Stomach (tissue), 8 donors: ENCODE measurements at regions not wholly inside any gene's neighbourhood (a gene's known extent, or its start where the extent isn't known, plus 50 kb on each side); places are given as distances from the start of the nearest gene placed in this dataset.

Experiments
- DNase-seq, 2 donors: peaks; one replicate each; pipeline versions ENCODE4 v3.0.0 to v3.0.0-alpha.2; 2013 to 2019
- H3K27ac ChIP-seq, 5 donors: fragments of 200-600 bp in 4 of 5; sonication (generic) in 4 of 5; one replicate each; pipeline ENCODE4 v1.5.1; 2013 to 2019; ENCODE audit warnings: mild to moderate bottlenecking in 1 of 5, moderate library complexity in 1 of 5
- H3K27me3 ChIP-seq, 3 donors: fragments of 200-600 bp; sonication (generic); one replicate each; pipeline ENCODE4 v1.5.1; 2017 to 2019; ENCODE audit warnings: mixed run types in 1 of 3
- H3K36me3 ChIP-seq, 4 donors: fragments of 200-600 bp; sonication (generic); 1 replicate in 3 of 4; 2 replicates in 1 of 4; pipeline ENCODE4 v1.5.1; 2016 to 2019
- H3K4me1 ChIP-seq, 4 donors: fragments of 200-600 bp; sonication (generic); one replicate each; pipeline ENCODE4 v1.5.1; 2016 to 2019
- H3K4me3 ChIP-seq, 4 donors: fragments of 200-600 bp; sonication (generic) in 3 of 4; one replicate each; pipeline ENCODE4 v1.5.1; 2016 to 2019; ENCODE audit warnings: mild to moderate bottlenecking in 1 of 4
- H3K9me3 ChIP-seq, 4 donors: fragments of 200-600 bp; sonication (generic); one replicate each; pipeline ENCODE4 v1.5.1; 2016 to 2019
- EP300 ChIP-seq: sonication (generic); formaldehyde crosslinking; IDR thresholded peaks from one replicate; pipeline ENCODE4 v1.6.1; 2017; ENCODE audit warnings: antibody characterized with exemption
- POLR2A ChIP-seq, 4 donors: fragments of 450-650 bp; IDR thresholded peaks; one replicate each; pipeline ENCODE4 v1.6.1; 2016; ENCODE audit warnings: antibody characterized with exemption in 4 of 4, control low read depth in 2 of 4, mild to moderate bottlenecking in 1 of 4, moderate library complexity in 1 of 4
- POLR2AphosphoS5 ChIP-seq, 3 donors: sonication (generic); formaldehyde crosslinking; IDR thresholded peaks; one replicate each; pipeline ENCODE4 v1.6.1; 2016; ENCODE audit warnings: antibody characterized with exemption in 3 of 3
- WGBS, 5 donors: extraction: QIAGEN DNeasy Blood & Tissue Kit in 3 of 5; methylation state at CpG; one replicate each; pipeline versions ENCODE4 v1.1.5 to v1.1.7; 2013 to 2018; 5-methylcytosine and 5-hydroxymethylcytosine counted together
- intact Hi-C: fragments of 100-400 bp; cut with DNase I; formaldehyde crosslinking; loops from one replicate; pipeline ENCODE4 v1.15.1; 2023; ENCODE audit warnings: low total_unique reads
- TF ChIP-seq, protein P1 (sequence below), 7 experiments: fragments of 450-650 bp in 4 of 7; fragments of 200-600 bp in 3 of 7; sonication (generic) in 3 of 7; IDR thresholded peaks; one replicate each; pipeline ENCODE4 v1.5.1; 2016 to 2019; ENCODE audit warnings: antibody characterized with exemption in 7 of 7, control low read depth in 2 of 7, mild to moderate bottlenecking in 1 of 7
- donor health status: healthy with polysubstance abuse.
- donor health status: Bipolar disorder and iron deficiency.
- donor health status: healthy.

DNA sequence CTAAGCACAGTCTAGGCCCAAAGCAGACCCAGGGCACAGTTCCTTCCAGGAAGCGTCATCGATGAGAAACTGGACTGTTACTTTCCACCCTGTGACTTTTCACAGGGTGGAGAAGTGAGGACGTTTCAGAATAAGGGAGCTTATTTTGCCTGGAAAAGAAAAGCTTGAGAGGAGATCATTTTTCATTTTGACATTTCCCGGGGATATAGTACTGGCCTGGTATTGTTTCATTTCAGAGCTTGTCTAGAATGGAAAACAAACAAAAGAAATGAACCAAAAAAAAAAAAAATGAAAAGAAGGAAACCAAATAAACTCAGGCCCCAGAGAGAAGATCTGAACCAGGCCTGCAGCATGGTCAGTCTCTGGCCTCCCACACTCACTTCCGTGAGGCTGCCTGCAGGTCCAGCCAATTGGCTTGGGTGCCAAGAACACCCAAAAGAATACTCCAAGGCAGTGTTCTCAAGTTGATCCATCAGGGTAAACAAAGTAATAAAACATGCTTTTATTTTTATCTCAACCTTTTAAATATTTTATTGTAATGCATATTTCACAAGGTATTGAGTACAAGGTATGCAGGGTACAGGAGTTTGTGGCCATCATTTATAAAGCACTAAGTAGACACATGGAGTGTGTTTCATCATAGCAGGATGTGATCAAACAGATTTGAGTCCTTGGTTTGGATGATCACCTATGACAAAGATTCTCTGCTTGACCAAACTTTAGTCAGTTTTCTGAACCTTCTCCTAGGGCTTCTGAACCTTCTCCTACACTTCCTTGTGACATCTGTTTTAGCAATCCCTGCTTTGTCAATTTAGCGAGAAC, 176.9 kb upstream of the GGTLC1 start:
- Histone ChIP-seq H3K4me1 (peaks cover 0 to 5% (median 2%) of the 10 kb centered on the region in 4 donors), H3K36me3 (no peaks in the 10 kb centered on the region), H3K27me3 (no peaks in the 10 kb centered on the region), H3K27ac (no peak overlapping the region), H3K9me3 (no peaks in the 10 kb centered on the region), H3K4me3 (no peak overlapping the region)
- intact Hi-C loops, result no loop called here
- no peak for DNase-seq
- 42 to 51% (median 46%) methylated on average over 6 of the region's 6 CpGs for WGBS, 5 donors
- TF ChIP-seq EP300 (no peak), POLR2A (IDR thresholded peaks at IDR 0.05) (no peak), POLR2AphosphoS5 (IDR thresholded peaks at IDR 0.05) (no peak)
- TF ChIP-seq, protein P1, sequence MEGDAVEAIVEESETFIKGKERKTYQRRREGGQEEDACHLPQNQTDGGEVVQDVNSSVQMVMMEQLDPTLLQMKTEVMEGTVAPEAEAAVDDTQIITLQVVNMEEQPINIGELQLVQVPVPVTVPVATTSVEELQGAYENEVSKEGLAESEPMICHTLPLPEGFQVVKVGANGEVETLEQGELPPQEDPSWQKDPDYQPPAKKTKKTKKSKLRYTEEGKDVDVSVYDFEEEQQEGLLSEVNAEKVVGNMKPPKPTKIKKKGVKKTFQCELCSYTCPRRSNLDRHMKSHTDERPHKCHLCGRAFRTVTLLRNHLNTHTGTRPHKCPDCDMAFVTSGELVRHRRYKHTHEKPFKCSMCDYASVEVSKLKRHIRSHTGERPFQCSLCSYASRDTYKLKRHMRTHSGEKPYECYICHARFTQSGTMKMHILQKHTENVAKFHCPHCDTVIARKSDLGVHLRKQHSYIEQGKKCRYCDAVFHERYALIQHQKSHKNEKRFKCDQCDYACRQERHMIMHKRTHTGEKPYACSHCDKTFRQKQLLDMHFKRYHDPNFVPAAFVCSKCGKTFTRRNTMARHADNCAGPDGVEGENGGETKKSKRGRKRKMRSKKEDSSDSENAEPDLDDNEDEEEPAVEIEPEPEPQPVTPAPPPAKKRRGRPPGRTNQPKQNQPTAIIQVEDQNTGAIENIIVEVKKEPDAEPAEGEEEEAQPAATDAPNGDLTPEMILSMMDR (IDR thresholded peaks at IDR 0.05), result no peak

DNA sequence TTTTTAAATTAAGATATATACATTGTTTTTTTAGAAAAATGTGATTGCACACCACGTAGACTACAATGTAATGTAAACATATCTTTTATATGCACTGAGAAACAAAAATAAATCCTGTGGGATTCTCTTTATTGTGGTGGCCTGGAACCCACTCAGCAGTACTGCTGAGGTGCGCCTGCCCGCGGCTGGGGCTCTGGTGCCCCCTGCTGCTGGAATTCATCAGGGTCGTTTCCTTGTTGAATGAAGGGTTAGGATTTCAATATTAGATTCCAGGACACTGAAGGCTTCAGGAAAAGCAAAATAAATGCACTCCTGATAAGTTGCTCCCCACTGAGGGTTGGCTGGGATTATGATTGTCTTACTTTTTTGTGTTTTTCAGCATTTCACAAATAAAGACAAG, 175.8 kb upstream of the GGTLC1 start:
- Histone ChIP-seq H3K27me3 (no peaks in the 10 kb centered on the region), H3K4me1 (peaks cover 0 to 5% (median 2%) of the 10 kb centered on the region in 4 donors), H3K4me3 (no peak overlapping the region), H3K9me3 (no peaks in the 10 kb centered on the region), H3K27ac (no peak overlapping the region), H3K36me3 (no peaks in the 10 kb centered on the region)
- 56 to 70% (median 62%) methylated on average over 5 of the region's 5 CpGs for WGBS, 5 donors
- no peak for TF ChIP-seq POLR2A (IDR thresholded peaks at IDR 0.05)
- TF ChIP-seq EP300, result no peak
- TF ChIP-seq, protein P1 (IDR thresholded peaks at IDR 0.05), result no peak
- TF ChIP-seq POLR2AphosphoS5 (IDR thresholded peaks at IDR 0.05), result no peak
- intact Hi-C loops, result no loop called here
- DNase-seq, result no peak

GRCh38 chr20:24163506-24163905, 174.9 kb upstream of the GGTLC1 start:
- Histone ChIP-seq H3K27ac (no peak overlapping the region), H3K36me3 (no peaks in the 10 kb centered on the region), H3K4me1 (peaks cover 0 to 5% (median 2%) of the 10 kb centered on the region in 4 donors), H3K27me3 (no peaks in the 10 kb centered on the region), H3K9me3 (no peaks in the 10 kb centered on the region), H3K4me3 (no peak overlapping the region)
- 89 to 94% (median 90%) methylated on average over 2 of the region's 2 CpGs for WGBS, 5 donors
- intact Hi-C loops, result no loop called here
- TF ChIP-seq, protein P1 (IDR thresholded peaks at IDR 0.05), result no peak
- TF ChIP-seq EP300 (no peak), POLR2A (IDR thresholded peaks at IDR 0.05) (no peak), POLR2AphosphoS5 (IDR thresholded peaks at IDR 0.05) (no peak)
- DNase-seq, result no peak

DNA sequence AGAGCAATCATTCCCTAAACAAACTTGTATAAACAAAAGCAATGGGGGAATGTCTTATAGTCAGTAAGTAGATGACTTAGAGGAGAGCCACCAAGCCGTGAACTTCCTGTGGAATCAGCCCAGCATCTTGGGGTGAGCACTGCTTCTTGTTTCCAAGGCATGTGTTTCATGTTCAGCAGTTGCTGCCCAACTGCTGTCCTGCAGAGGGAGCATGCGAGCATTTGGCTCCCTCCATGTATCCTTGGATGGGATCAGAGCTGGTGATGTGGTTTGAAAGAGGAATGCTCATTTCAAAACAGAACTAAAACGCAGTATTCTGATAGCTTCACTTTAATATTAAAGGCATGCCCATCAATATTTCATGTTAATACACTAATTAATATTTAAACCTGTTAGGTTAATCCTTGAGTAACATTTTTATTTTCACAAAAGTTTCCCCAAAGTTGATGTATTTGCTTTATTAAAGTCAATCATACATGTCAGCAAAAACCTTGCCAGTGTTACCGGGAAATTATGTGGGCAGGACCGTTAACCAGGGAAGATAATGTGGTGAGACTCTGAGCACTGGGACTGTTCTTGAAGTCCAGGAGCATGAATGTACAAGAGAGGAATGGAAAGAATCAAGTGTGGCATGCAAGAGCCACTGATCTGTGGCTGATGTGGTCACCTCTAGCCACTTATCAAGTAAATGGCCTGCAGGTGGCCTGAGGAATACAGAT, 172.1 kb upstream of the GGTLC1 start:
- DNase-seq, result peak; percentile 63 to 85
- Histone ChIP-seq H3K36me3 (no peaks in the 10 kb centered on the region), H3K27ac (no peak overlapping the region), H3K9me3 (no peaks in the 10 kb centered on the region), H3K4me3 (no peak overlapping the region), H3K4me1 (peaks cover 0 to 5% (median 2%) of the 10 kb centered on the region in 4 donors), H3K27me3 (no peaks in the 10 kb centered on the region)
- intact Hi-C loops, result no loop called here
- 23 to 35% (median 27%) methylated on average over 5 of the region's 5 CpGs for WGBS, 5 donors
- TF ChIP-seq POLR2A (IDR thresholded peaks at IDR 0.05), result no peak
- TF ChIP-seq, protein P1 (IDR thresholded peaks at IDR 0.05), result peak in 5 of 7 experiments; percentile 25 to 69 (median 57)
